ENCODE measurements at regions not wholly inside any gene's neighbourhood (a gene's known extent, or its start where the extent isn't known, plus 50 kb on each side); places are given as distances from the start of the nearest gene placed in this dataset.

GRCh38 chr4:26050671-26051070 lies 136.7 kb downstream of the SMIM20 start:
- H3K9me3 ChIP-seq (replicated peaks; ENCODE audit: control insufficient read depth, insufficient read depth, low read length), result no peaks in the 10 kb centered on the region; the same call in 2 of the 3 replicates
- BruUV-seq (replicated peaks), result no TSS peak
- no peak overlapping the region for H3K9ac ChIP-seq (ENCODE audit: control insufficient read depth, insufficient read depth, low read length)
- ChIA-PET SMC1A (ENCODE audit: uncharacterized antibody, unreplicated experiment) (interaction anchor here (1.5 kb wide), 1 partner anchor 12 kb away, joined by 4 read pairs; no protein-coding TSS in a partner anchor), RAD21 (ENCODE audit: unreplicated experiment) (interaction anchor here (0.9 kb wide), 1 partner anchor 8 kb away, joined by 3 read pairs; no protein-coding TSS in a partner anchor), CTCF (interaction anchor here (0.6 to 1.8 kb wide), 3 partner anchors 10 to 1417 kb away, joined by 3 to 5 read pairs (median 3); no protein-coding TSS in a partner anchor), POLR2A (no interaction called here)
- no peaks in the 10 kb centered on the region for H3K79me2 ChIP-seq (ENCODE audit: control insufficient read depth, insufficient read depth, low read length)
- H3K27me3 ChIP-seq (replicated peaks in 1 of 2; ENCODE audit: control insufficient read depth in 2 of 2, insufficient read depth in 2 of 2, low read length in 1 of 2), result peaks cover 0 to 2% of the 10 kb centered on the region in 2 experiments; a peak in 1 of 4 replicates
- WGBS (ENCODE audit: insufficient coverage, insufficient replicate concordance, low lambda C conversion rate, missing lambda C conversion rate), result 55% methylated on average over 5 of the region's 5 CpGs
- no peak overlapping the region for H3K4me3 ChIP-seq
- ATAC-seq, result no peak
- no peak for FAIRE-seq
- intact Hi-C loops (cut with micrococcal nuclease; ENCODE audit: unreplicated experiment) (no loop called here), in situ Hi-C loops (cut with MboI) (loop anchor here (10.0 kb wide), 1 partner anchor 354 kb away; no protein-coding TSS in a partner anchor)
- DNase-seq (ENCODE audit: low read depth, low spot score), result no peak
- H4K20me1 ChIP-seq (ENCODE audit: control insufficient read depth, insufficient read depth), result no peaks in the 10 kb centered on the region
- no peaks in the 10 kb centered on the region for H3K36me3 ChIP-seq (ENCODE audit: control insufficient read depth in 2 of 2, insufficient read depth in 2 of 2, low read length in 1 of 2)
- H3K4me2 ChIP-seq (ENCODE audit: control insufficient read depth, insufficient read depth), result no peak overlapping the region
- no peak for TF ChIP-seq MXI1 (IDR thresholded peaks at IDR 0.05; ENCODE audit: low read depth, low read length)
- TF ChIP-seq FOXK2 (IDR thresholded peaks at IDR 0.05), result no peak
- TF ChIP-seq POLR2A (IDR thresholded peaks at IDR 0.05; ENCODE audit: low read depth, low read length), result no peak
- TF ChIP-seq NR2C1 (IDR thresholded peaks at IDR 0.05), result no peak
- no peak for TF ChIP-seq DPF2 (IDR thresholded peaks at IDR 0.05)
- no peak for TF ChIP-seq MTA2 (IDR thresholded peaks at IDR 0.05; ENCODE audit: low read depth)
- no peak for TF ChIP-seq MEF2B (IDR thresholded peaks at IDR 0.05; ENCODE audit: partially characterized antibody, poor library complexity, severe bottlenecking)
- no peak for TF ChIP-seq NKRF (conservative IDR thresholded peaks at IDR 0.05)
- TF ChIP-seq KDM1A (IDR thresholded peaks at IDR 0.05; ENCODE audit: borderline replicate concordance), result no peak
- TF ChIP-seq PRDM15 (CRISPR knock-in tag; IDR thresholded peaks at IDR 0.05), result no peak
- no peak for TF ChIP-seq HCFC1 (IDR thresholded peaks at IDR 0.05; ENCODE audit: low read length)
- TF ChIP-seq CHD4 (IDR thresholded peaks at IDR 0.05), result no peak
- peaks cover 13% of the 10 kb centered on the region; the same call in 1 of the 2 replicates for H3K4me1 ChIP-seq (ENCODE audit: control insufficient read depth, insufficient read depth, low read length)
- no peak overlapping the region for H2AFZ ChIP-seq (ENCODE audit: control insufficient read depth, low read depth, low read length)
- H3K27ac ChIP-seq (ENCODE audit: control insufficient read depth, insufficient read depth), result no peak overlapping the region
